ENCODE measurements at regions not wholly inside any gene's neighbourhood (a gene's known extent, or its start where the extent isn't known, plus 50 kb on each side); places are given as distances from the start of the nearest gene placed in this dataset.

GRCh38 chr14:34180869-34181268 is 230.0 kb upstream of the EGLN3 start:
- Histone ChIP-seq H4K20me1 (replicated peaks; ENCODE audit: control insufficient read depth, insufficient read depth, low read length) (no peaks in the 10 kb centered on the region), H2AFZ (ENCODE audit: low read depth, low read length) (no peak overlapping the region), H3K4me1 (replicated peaks in 1 of 2; ENCODE audit: control insufficient read depth in 2 of 2, insufficient read depth in 2 of 2, low read length in 2 of 2) (no peaks in the 10 kb centered on the region), H3K4me3 (no peak overlapping the region), H3K9ac (ENCODE audit: insufficient read depth in 1 of 2, low read depth in 2 of 2, low read length in 2 of 2) (no peak overlapping the region), H3K79me2 (ENCODE audit: control insufficient read depth, insufficient read depth, low read length) (no peaks in the 10 kb centered on the region), H3K36me3 (ENCODE audit: control insufficient read depth, insufficient read depth, low read length) (no peaks in the 10 kb centered on the region), H3K9me3 (replicated peaks; ENCODE audit: control insufficient read depth, insufficient read depth, low read depth, low read length) (no peaks in the 10 kb centered on the region), H3K27ac (ENCODE audit: extremely low read depth, low read depth, low read length) (no peak overlapping the region), H3K9me1 (ENCODE audit: control insufficient read depth, insufficient read depth, low read length) (no peaks in the 10 kb centered on the region), H3K4me2 (ENCODE audit: insufficient read depth, low read length) (no peak overlapping the region), H3K27me3 (ENCODE audit: control insufficient read depth in 2 of 2, insufficient read depth in 2 of 2, low read length in 2 of 2) (no peaks in the 10 kb centered on the region; a peak in 1 of 5 replicates)
- 4% methylated on average over 2 of the region's 2 CpGs for WGBS (ENCODE audit: insufficient coverage, low coverage, missing lambda C conversion rate)
- no peak for TF ChIP-seq CHD2 (IDR thresholded peaks at IDR 0.05; ENCODE audit: low read depth, low read length)
- TF ChIP-seq, protein P1, sequence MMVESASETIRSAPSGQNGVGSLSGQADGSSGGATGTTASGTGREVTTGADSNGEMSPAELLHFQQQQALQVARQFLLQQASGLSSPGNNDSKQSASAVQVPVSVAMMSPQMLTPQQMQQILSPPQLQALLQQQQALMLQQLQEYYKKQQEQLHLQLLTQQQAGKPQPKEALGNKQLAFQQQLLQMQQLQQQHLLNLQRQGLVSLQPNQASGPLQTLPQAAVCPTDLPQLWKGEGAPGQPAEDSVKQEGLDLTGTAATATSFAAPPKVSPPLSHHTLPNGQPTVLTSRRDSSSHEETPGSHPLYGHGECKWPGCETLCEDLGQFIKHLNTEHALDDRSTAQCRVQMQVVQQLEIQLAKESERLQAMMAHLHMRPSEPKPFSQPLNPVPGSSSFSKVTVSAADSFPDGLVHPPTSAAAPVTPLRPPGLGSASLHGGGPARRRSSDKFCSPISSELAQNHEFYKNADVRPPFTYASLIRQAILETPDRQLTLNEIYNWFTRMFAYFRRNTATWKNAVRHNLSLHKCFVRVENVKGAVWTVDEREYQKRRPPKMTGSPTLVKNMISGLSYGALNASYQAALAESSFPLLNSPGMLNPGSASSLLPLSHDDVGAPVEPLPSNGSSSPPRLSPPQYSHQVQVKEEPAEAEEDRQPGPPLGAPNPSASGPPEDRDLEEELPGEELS (CRISPR knock-in tag; IDR thresholded peaks at IDR 0.05; ENCODE audit: borderline replicate concordance) = no peak
- ChIA-PET POLR2A (interaction anchor here (0.6 kb wide), 2 partner anchors 52 to 392 kb away, joined by 3 read pairs; no protein-coding TSS in a partner anchor), CTCF (ENCODE audit: low intra/inter-chr PET ratio) (no interaction called here)
- in situ Hi-C loops (cut with MboI) = no loop called here
- FAIRE-seq (no peak), DNase-seq (ENCODE audit: extremely low read depth in 1 of 4, low spot score in 3 of 4) (no peak), ATAC-seq (no peak)
- intact Hi-C loops (cut with micrococcal nuclease) = no loop called here
- BruUV-seq (replicated peaks) = no TSS peak

- FAIRE-seq = no peak
- Histone ChIP-seq H3K4me2 (ENCODE audit: insufficient read depth, low read length) (no peak overlapping the region), H3K27ac (ENCODE audit: extremely low read depth, low read depth, low read length) (no peak overlapping the region), H3K9me1 (ENCODE audit: control insufficient read depth, insufficient read depth, low read length) (no peaks in the 10 kb centered on the region), H4K20me1 (replicated peaks; ENCODE audit: control insufficient read depth, insufficient read depth, low read length) (no peaks in the 10 kb centered on the region), H2AFZ (ENCODE audit: low read depth, low read length) (no peak overlapping the region), H3K4me3 (no peak overlapping the region), H3K9ac (ENCODE audit: insufficient read depth in 1 of 2, low read depth in 2 of 2, low read length in 2 of 2) (no peak overlapping the region), H3K9me3 (replicated peaks; ENCODE audit: control insufficient read depth, insufficient read depth, low read depth, low read length) (no peaks in the 10 kb centered on the region), H3K79me2 (ENCODE audit: control insufficient read depth, insufficient read depth, low read length) (no peaks in the 10 kb centered on the region), H3K36me3 (ENCODE audit: control insufficient read depth, insufficient read depth, low read length) (no peaks in the 10 kb centered on the region), H3K27me3 (ENCODE audit: control insufficient read depth in 2 of 2, insufficient read depth in 2 of 2, low read length in 2 of 2) (no peaks in the 10 kb centered on the region; a peak in 1 of 5 replicates), H3K4me1 (replicated peaks in 1 of 2; ENCODE audit: control insufficient read depth in 2 of 2, insufficient read depth in 2 of 2, low read length in 2 of 2) (no peaks in the 10 kb centered on the region)
- no TSS peak for BruUV-seq (replicated peaks)
- in situ Hi-C loops (cut with MboI) (no loop called here), intact Hi-C loops (cut with micrococcal nuclease) (no loop called here)
- TF ChIP-seq TCF7L2 (IDR thresholded peaks at IDR 0.05; ENCODE audit: low read depth, low read length) = no peak
- no peak for TF ChIP-seq ZNF174 (CRISPR knock-in tag; IDR thresholded peaks at IDR 0.05)
- TF ChIP-seq, protein P2, sequence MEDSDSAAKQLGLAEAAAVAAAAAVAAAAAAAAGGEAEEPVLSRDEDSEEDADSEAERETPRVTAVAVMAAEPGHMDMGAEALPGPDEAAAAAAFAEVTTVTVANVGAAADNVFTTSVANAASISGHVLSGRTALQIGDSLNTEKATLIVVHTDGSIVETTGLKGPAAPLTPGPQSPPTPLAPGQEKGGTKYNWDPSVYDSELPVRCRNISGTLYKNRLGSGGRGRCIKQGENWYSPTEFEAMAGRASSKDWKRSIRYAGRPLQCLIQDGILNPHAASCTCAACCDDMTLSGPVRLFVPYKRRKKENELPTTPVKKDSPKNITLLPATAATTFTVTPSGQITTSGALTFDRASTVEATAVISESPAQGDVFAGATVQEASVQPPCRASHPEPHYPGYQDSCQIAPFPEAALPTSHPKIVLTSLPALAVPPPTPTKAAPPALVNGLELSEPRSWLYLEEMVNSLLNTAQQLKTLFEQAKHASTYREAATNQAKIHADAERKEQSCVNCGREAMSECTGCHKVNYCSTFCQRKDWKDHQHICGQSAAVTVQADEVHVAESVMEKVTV (CRISPR knock-in tag; IDR thresholded peaks at IDR 0.05) = no peak
- no peak for TF ChIP-seq SETDB1 (IDR thresholded peaks at IDR 0.05; ENCODE audit: low read length)
- no peak for TF ChIP-seq ARID1B (IDR thresholded peaks at IDR 0.05)
- TF ChIP-seq NCOA1 (IDR thresholded peaks at IDR 0.05; ENCODE audit: low read depth) = no peak
- peak; percentile 20; the same call in 1 of the 2 replicates for TF ChIP-seq SPI1 (IDR thresholded peaks at IDR 0.05; ENCODE audit: borderline replicate concordance, low read depth, low read length)
- no peak for TF ChIP-seq HNRNPL (IDR thresholded peaks at IDR 0.05; ENCODE audit: low read depth, low read length)
- ChIA-PET CTCF (ENCODE audit: low intra/inter-chr PET ratio) (no interaction called here), POLR2A (interaction anchor here (0.6 kb wide), 1 partner anchor 371 kb away, joined by 3 read pairs; no protein-coding TSS in a partner anchor)
- DNase-seq (ENCODE audit: extremely low read depth in 1 of 4, low spot score in 3 of 4) = no peak
- ATAC-seq = no peak
- 3% methylated on average over 4 of the region's 4 CpGs for WGBS (ENCODE audit: insufficient coverage, low coverage, missing lambda C conversion rate)
These were observed 229.6 kb upstream of the EGLN3 start for GRCh38 chr14:34180434-34180833.

Data from K562 (cell line).